Breast epithelium (tissue), 4 donors: ENCODE measurements at regions not wholly inside any gene's neighbourhood (a gene's known extent, or its start where the extent isn't known, plus 50 kb on each side); places are given as distances from the start of the nearest gene placed in this dataset.

Experiments used
- DNase-seq, 2 donors: peaks; one replicate each; pipeline ENCODE4 v3.0.0-alpha.2; 2019; ENCODE audit warnings: low spot score in 2 of 2
- H3K27ac ChIP-seq, 2 donors: fragments of 200-600 bp; sonication (generic) in 1 of 2; one replicate each; pipeline ENCODE4 v1.5.1; 2016 to 2019; ENCODE audit warnings: mild to moderate bottlenecking in 1 of 2
- H3K27me3 ChIP-seq, 2 donors: fragments of 200-600 bp; sonication (generic) in 1 of 2; one replicate each; pipeline versions ENCODE4 v1.5.1 to v1.6.0; 2017 to 2019; ENCODE audit warnings: control low read depth in 1 of 2, mild to moderate bottlenecking in 1 of 2
- H3K36me3 ChIP-seq: fragments of 200-600 bp; one replicate; pipeline ENCODE4 v1.5.1; 2019
- H3K4me1 ChIP-seq, 2 donors: fragments of 200-600 bp; sonication (generic); one replicate each; pipeline ENCODE4 v1.5.1; 2016 to 2019; ENCODE audit warnings: control low read depth in 1 of 2
- H3K4me3 ChIP-seq, 3 donors: fragments of 200-600 bp; sonication (generic); 1 replicate in 2 of 3; 2 replicates in 1 of 3; pipeline ENCODE4 v1.5.1; 2016 to 2019; ENCODE audit warnings: mild to moderate bottlenecking in 3 of 3, moderate library complexity in 2 of 3
- H3K9me3 ChIP-seq, 2 donors: fragments of 200-600 bp; sonication (generic) in 1 of 2; one replicate each; pipeline ENCODE4 v1.5.1; 2016 to 2019; ENCODE audit warnings: control low read depth in 1 of 2
- POLR2A ChIP-seq: fragments of 450-650 bp; IDR thresholded peaks from one replicate; pipeline ENCODE4 v1.6.1; 2016; ENCODE audit warnings: antibody characterized with exemption, mild to moderate bottlenecking, moderate library complexity
- POLR2AphosphoS5 ChIP-seq, 3 donors: sonication (generic); formaldehyde crosslinking; IDR thresholded peaks; one replicate each; pipeline ENCODE4 v1.6.1; 2017; ENCODE audit warnings: antibody characterized with exemption in 3 of 3
- intact Hi-C: fragments of 100-400 bp; cut with DNase I; formaldehyde crosslinking; loops from one replicate; pipeline ENCODE4 v1.15.1; 2023; ENCODE audit warnings: low total_unique reads
- TF ChIP-seq, protein P1 (sequence below), 3 donors: fragments of 450-650 bp; IDR thresholded peaks; one replicate each; pipeline ENCODE4 v1.5.1; 2016 to 2017; ENCODE audit warnings: antibody characterized with exemption in 3 of 3, mild to moderate bottlenecking in 3 of 3, moderate library complexity in 3 of 3

DNA sequence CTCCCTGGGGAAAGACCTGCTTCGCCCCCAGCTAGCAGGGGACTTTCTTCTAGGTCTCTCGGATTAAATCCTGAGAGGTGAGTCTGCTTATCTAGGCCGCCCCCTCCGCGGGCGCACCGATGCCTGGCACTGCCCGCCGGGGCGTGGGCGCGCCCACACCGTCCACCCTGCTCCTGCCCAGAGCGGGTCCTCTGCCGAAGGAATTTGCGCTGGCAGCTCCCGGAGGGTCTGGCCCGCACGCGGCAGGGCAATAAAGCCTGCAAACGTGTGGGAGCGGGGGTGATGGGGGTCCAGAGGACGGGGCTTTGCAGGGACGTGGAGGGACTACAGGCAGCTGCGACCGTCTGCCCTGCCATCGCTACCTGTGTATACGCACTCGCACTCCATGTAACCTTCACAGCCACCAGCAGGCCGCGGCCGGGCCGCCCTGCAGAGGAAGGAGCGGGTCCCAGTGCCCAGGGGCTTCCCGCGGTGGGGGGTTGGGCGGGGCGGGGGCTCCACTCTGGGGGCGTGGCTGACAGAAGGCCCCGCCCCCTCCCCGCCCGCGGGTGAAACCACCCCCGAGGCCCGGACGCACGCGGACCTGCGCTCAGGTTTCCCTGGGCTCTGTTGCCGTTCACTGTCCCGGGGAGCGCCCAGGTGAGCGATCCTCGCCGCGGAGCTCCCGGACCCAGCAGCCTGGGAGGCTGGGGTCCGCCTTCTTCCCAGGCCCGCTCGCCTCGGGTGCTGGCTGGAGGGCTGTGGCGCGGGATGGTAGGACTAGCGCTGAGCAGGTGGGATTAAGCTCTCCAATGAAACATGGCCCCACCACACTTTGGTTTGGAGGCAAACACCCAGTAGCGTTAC lies 174.5 kb upstream of the HS6ST1 start:
- TF ChIP-seq POLR2A: no peak
- TF ChIP-seq, protein P1, sequence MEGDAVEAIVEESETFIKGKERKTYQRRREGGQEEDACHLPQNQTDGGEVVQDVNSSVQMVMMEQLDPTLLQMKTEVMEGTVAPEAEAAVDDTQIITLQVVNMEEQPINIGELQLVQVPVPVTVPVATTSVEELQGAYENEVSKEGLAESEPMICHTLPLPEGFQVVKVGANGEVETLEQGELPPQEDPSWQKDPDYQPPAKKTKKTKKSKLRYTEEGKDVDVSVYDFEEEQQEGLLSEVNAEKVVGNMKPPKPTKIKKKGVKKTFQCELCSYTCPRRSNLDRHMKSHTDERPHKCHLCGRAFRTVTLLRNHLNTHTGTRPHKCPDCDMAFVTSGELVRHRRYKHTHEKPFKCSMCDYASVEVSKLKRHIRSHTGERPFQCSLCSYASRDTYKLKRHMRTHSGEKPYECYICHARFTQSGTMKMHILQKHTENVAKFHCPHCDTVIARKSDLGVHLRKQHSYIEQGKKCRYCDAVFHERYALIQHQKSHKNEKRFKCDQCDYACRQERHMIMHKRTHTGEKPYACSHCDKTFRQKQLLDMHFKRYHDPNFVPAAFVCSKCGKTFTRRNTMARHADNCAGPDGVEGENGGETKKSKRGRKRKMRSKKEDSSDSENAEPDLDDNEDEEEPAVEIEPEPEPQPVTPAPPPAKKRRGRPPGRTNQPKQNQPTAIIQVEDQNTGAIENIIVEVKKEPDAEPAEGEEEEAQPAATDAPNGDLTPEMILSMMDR (IDR thresholded peaks at IDR 0.05): no peak
- Histone ChIP-seq H3K4me1 (peaks cover 0 to 4% of the 10 kb centered on the region in 2 donors), H3K9me3 (peaks cover 0 to 14% of the 10 kb centered on the region in 2 donors), H3K27me3 (no peaks in the 10 kb centered on the region), H3K4me3 (no peak overlapping the region), H3K27ac (no peak overlapping the region), H3K36me3 (no peaks in the 10 kb centered on the region)
- intact Hi-C loops: no loop called here
- DNase-seq: no peak

DNA sequence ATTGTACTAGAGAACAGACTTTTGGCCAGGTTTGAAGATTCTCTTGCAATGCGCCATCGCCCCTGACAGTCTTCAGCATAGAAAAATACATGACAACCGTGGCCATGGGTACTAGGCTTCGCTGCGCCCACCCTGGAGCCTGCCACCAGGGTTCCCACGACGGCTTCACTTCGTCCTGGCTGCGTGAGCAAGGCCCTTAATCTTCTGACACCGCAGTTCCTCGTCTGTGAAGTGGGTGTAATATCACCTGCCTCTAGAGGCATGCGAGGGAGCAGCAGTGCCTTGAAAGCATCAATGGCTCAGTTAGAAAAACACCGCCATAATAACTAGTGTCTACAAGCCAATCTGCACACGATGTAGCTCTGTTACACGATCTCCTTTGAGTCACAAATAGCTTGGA lies 175.2 kb upstream of the HS6ST1 start:
- Histone ChIP-seq H3K4me1 (peaks cover 0 to 4% of the 10 kb centered on the region in 2 donors), H3K36me3 (no peaks in the 10 kb centered on the region), H3K4me3 (no peak overlapping the region), H3K27me3 (no peaks in the 10 kb centered on the region), H3K9me3 (peaks cover 0 to 14% of the 10 kb centered on the region in 2 donors), H3K27ac (no peak overlapping the region)
- no peak for DNase-seq
- intact Hi-C loops: no loop called here
- TF ChIP-seq, protein P1 (IDR thresholded peaks at IDR 0.05): no peak
- TF ChIP-seq POLR2A: no peak
- TF ChIP-seq POLR2AphosphoS5 (IDR thresholded peaks at IDR 0.05): no peak

DNA sequence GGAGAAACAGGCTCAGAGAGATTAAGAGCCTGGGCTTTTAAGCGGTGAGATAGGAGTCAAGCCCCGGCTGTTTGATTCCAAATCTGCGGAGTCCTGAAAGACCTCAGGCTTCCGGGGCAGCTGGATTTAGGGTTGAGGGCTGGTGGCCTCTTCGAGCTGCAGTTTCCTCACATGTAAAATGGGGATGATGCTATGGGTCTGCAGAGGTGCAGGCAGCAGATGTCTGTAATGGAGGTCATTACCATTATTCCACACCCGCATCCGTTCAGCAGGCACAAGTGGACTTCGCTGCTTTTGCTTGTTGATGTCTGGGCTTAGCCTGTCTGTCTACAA lies 175.6 kb upstream of the HS6ST1 start:
- TF ChIP-seq POLR2AphosphoS5 (IDR thresholded peaks at IDR 0.05): no peak
- no peak for TF ChIP-seq POLR2A
- TF ChIP-seq, protein P1 (IDR thresholded peaks at IDR 0.05): no peak
- Histone ChIP-seq H3K27ac (no peak overlapping the region), H3K4me3 (no peak overlapping the region), H3K9me3 (peaks cover 0 to 14% of the 10 kb centered on the region in 2 donors), H3K4me1 (peaks cover 0 to 4% of the 10 kb centered on the region in 2 donors), H3K27me3 (no peaks in the 10 kb centered on the region), H3K36me3 (no peaks in the 10 kb centered on the region)
- DNase-seq: no peak
- intact Hi-C loops: no loop called here

DNA sequence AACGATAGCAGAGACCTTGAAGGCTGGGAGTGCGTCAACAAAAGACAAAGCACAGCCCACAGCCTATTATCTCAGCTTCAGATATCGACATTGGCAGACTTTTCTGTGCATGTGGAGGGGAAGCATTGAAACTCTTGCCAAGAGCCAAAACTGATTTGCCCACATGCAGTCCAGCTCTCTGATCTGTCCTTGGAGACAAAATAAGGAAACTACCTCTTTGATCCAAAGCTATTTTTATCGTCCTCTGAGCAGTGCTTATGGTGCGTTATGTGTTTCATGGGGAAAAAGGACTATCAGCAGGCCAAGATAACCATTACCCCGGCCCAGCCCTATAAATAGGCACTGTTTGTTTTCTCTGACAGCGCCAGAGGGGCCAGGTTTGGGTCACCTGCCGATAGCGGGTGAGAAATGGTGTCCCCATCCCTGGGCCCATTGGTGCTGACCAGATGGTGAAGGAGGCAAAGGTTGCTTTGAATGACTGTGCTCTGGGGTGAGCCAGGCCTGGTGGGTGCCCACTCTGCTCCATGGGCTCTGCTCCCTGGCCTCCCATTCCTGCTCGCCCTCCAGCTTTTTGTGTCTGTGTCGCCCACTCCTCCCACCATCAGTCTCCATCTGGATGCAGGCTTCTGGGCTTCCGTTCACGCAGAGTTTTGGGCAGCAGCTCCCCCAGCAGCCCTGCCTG lies 176.1 kb upstream of the HS6ST1 start:
- Histone ChIP-seq H3K4me3 (no peak overlapping the region), H3K36me3 (no peaks in the 10 kb centered on the region), H3K4me1 (peaks cover 0 to 4% of the 10 kb centered on the region in 2 donors), H3K9me3 (peaks cover 0 to 14% of the 10 kb centered on the region in 2 donors), H3K27me3 (no peaks in the 10 kb centered on the region), H3K27ac (no peak overlapping the region)
- intact Hi-C loops: no loop called here
- DNase-seq: no peak
- TF ChIP-seq, protein P1 (IDR thresholded peaks at IDR 0.05): no peak
- no peak for TF ChIP-seq POLR2A
- TF ChIP-seq POLR2AphosphoS5 (IDR thresholded peaks at IDR 0.05): no peak

DNA sequence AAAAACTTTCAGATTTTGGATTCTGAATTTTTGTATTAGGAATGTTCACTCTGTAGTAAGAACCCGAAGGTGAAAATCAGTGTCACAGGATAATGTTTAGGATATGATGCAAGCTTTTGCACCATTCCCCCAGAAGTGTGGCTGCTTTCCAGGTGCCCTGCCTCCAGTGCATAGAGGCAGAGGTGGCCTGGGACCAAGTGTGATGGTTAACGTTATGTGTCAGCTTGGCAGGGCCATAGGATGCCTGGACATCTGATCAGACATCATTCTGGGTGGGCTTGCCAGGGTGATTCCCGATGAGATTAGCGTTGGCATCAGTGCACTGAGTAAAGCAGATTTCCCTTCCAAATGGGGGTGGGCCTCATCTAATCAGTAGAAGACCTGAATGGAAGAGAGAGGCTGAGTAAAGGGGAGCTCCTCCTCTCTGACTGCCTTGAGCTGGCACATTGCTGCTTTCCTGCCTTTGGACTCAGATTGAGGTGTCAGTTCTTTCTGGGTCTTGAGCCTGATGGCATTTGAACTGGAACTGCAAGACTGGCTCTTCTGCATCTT lies 177.4 kb upstream of the HS6ST1 start:
- Histone ChIP-seq H3K27me3 (no peaks in the 10 kb centered on the region), H3K9me3 (peaks cover 0 to 14% of the 10 kb centered on the region in 2 donors), H3K27ac (no peak overlapping the region), H3K4me1 (no peaks in the 10 kb centered on the region), H3K36me3 (no peaks in the 10 kb centered on the region), H3K4me3 (no peak overlapping the region)
- intact Hi-C loops: no loop called here
- DNase-seq: no peak
- TF ChIP-seq, protein P1 (IDR thresholded peaks at IDR 0.05): no peak
- TF ChIP-seq POLR2A: no peak
- TF ChIP-seq POLR2AphosphoS5 (IDR thresholded peaks at IDR 0.05): no peak
